Colonic mucosa (tissue), 4 donors: ENCODE measurements at regions not wholly inside any gene's neighbourhood (a gene's known extent, or its start where the extent isn't known, plus 50 kb on each side); places are given as distances from the start of the nearest gene placed in this dataset.

Experiments used
- DNase-seq: peaks from one replicate; pipeline ENCODE4 v3.0.0-alpha.2; 2020
- H3K27ac ChIP-seq: fragments of 200-600 bp; one replicate; pipeline ENCODE4 v1.8.0; 2021
- H3K27me3 ChIP-seq: fragments of 200-600 bp; one replicate; pipeline ENCODE4 v1.8.0; 2021
- H3K36me3 ChIP-seq: fragments of 200-600 bp; one replicate; pipeline ENCODE4 v1.8.0; 2021
- H3K4me1 ChIP-seq: fragments of 200-600 bp; one replicate; pipeline ENCODE4 v1.8.0; 2021; ENCODE audit warnings: mild to moderate bottlenecking
- H3K4me3 ChIP-seq: fragments of 200-600 bp; one replicate; pipeline ENCODE4 v1.8.0; 2021
- H3K9ac ChIP-seq, 2 donors: one replicate each; pipeline ENCODE4 v1.7.0; 2013; ENCODE audit warnings: control low read depth in 2 of 2, low read depth in 2 of 2, low read length in 2 of 2
- H3K9me3 ChIP-seq: fragments of 200-600 bp; one replicate; pipeline ENCODE4 v1.8.0; 2021
- intact Hi-C: fragments of 100-400 bp; cut with DNase I; formaldehyde crosslinking; loops from one replicate; pipeline ENCODE4 v1.14.1; 2022
- TF ChIP-seq, protein P1 (sequence below): fragments of 200-600 bp; IDR thresholded peaks from one replicate; pipeline ENCODE4 v1.8.0; 2022; ENCODE audit warnings: antibody characterized with exemption, mild to moderate bottlenecking
- donor health status: healthy.
- donor health status: DM: no; HTN: no; CAD: no.
- donor health status: DM: no; HTN: no; CAD: no.

DNA sequence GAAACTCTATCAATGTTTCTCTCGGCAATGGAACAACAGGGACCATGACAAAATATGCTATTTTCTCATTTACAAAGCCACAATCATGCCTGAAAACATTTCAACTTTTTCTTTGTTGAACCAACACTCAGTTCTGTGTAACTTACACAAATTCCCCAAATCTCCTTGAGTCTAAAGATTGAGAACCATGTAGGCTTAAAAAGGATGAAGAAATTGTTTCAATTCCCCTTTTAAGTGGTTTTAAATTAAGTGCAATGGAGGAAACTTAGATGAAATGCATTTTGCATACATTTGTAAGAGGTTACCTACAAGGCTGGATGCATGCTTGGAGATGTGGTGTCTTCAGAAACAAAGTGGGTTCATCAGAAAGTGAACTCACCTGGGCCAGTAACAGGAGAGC lies 566.4 kb upstream of the CDH11 start:
- Histone ChIP-seq H3K27ac (no peak overlapping the region), H3K9ac (no peak overlapping the region), H3K27me3 (no peaks in the 10 kb centered on the region), H3K9me3 (no peaks in the 10 kb centered on the region), H3K4me3 (no peak overlapping the region), H3K4me1 (no peaks in the 10 kb centered on the region), H3K36me3 (no peaks in the 10 kb centered on the region)
- TF ChIP-seq, protein P1, sequence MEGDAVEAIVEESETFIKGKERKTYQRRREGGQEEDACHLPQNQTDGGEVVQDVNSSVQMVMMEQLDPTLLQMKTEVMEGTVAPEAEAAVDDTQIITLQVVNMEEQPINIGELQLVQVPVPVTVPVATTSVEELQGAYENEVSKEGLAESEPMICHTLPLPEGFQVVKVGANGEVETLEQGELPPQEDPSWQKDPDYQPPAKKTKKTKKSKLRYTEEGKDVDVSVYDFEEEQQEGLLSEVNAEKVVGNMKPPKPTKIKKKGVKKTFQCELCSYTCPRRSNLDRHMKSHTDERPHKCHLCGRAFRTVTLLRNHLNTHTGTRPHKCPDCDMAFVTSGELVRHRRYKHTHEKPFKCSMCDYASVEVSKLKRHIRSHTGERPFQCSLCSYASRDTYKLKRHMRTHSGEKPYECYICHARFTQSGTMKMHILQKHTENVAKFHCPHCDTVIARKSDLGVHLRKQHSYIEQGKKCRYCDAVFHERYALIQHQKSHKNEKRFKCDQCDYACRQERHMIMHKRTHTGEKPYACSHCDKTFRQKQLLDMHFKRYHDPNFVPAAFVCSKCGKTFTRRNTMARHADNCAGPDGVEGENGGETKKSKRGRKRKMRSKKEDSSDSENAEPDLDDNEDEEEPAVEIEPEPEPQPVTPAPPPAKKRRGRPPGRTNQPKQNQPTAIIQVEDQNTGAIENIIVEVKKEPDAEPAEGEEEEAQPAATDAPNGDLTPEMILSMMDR: no peak
- DNase-seq: no peak
- intact Hi-C loops: no loop called here

GRCh38 chr16:65684230-65684629 lies 562.4 kb upstream of the CDH11 start:
- Histone ChIP-seq H3K4me1 (no peaks in the 10 kb centered on the region), H3K27ac (no peak overlapping the region), H3K4me3 (no peak overlapping the region), H3K9ac (no peak overlapping the region), H3K27me3 (no peaks in the 10 kb centered on the region), H3K9me3 (no peaks in the 10 kb centered on the region), H3K36me3 (no peaks in the 10 kb centered on the region)
- intact Hi-C loops: no loop called here
- TF ChIP-seq, protein P1: no peak
- no peak for DNase-seq

DNA sequence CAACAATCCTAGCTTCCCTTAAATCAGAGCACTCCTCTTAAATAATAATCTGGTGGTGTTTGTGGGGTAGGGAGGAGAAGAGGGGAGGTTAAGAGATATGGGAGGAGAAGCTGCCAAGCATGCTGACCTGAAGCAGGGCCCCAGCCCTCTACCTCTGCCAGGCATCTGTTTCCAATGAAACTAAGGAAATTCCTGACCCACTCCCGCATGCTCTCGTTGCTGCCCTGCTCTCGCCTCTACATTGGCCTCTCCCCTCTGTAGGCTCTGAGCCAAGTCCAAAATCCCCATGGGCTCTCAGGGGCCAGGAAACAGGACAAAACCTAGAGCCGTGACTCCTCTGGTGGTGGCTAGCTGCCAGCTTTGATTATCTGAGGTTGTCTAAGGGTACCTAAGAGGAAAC lies 559.5 kb upstream of the CDH11 start:
- H3K27me3 ChIP-seq: no peaks in the 10 kb centered on the region
- no peak overlapping the region for H3K9ac ChIP-seq
- DNase-seq: no peak
- H3K9me3 ChIP-seq: no peaks in the 10 kb centered on the region
- no peaks in the 10 kb centered on the region for H3K36me3 ChIP-seq
- intact Hi-C loops: no loop called here
- H3K4me3 ChIP-seq: no peak overlapping the region
- TF ChIP-seq, protein P1: no peak
- no peaks in the 10 kb centered on the region for H3K4me1 ChIP-seq
- no peak overlapping the region for H3K27ac ChIP-seq

DNA sequence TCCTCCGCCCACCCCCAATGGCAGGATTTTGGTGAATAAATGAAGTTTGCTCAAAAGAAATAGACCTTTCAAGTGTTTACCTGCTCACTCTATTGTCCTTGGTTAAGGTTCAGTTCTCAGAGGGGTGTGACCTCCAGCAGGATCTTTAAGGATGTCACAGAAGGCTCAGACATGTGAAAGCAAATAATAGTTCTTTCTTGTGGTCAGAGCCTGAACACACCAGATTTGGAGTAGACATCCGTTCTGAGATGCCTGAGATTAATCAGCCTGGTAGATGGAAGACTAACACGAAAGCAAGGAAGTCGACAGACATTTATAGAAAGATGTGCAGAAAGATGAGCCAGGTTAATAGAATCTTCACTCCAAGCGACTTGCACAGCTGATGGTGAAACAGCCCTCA lies 557.9 kb upstream of the CDH11 start:
- DNase-seq: no peak
- TF ChIP-seq, protein P1: no peak
- no peaks in the 10 kb centered on the region for H3K27me3 ChIP-seq
- no peak overlapping the region for H3K27ac ChIP-seq
- no peaks in the 10 kb centered on the region for H3K4me1 ChIP-seq
- no peaks in the 10 kb centered on the region for H3K36me3 ChIP-seq
- intact Hi-C loops: no loop called here
- no peak overlapping the region for H3K9ac ChIP-seq
- no peaks in the 10 kb centered on the region for H3K9me3 ChIP-seq
- no peak overlapping the region for H3K4me3 ChIP-seq

GRCh38 chr16:65675161-65675560 lies 553.3 kb upstream of the CDH11 start:
- DNase-seq: no peak

More at GRCh38 chr16:65675161-65675560, 553.3 kb upstream of the CDH11 start:
- TF ChIP-seq, protein P1: no peak
- no peak overlapping the region for H3K4me3 ChIP-seq
- intact Hi-C loops: no loop called here
- H3K27me3 ChIP-seq: no peaks in the 10 kb centered on the region
- H3K9me3 ChIP-seq: no peaks in the 10 kb centered on the region
- H3K36me3 ChIP-seq: no peaks in the 10 kb centered on the region
- no peaks in the 10 kb centered on the region for H3K4me1 ChIP-seq
- no peak overlapping the region for H3K9ac ChIP-seq
- H3K27ac ChIP-seq: no peak overlapping the region
